NCI-H146 treated with DMSO at 0.1 percent for 48 hours (cell line): ENCODE measurements at regions not wholly inside any gene's neighbourhood (a gene's known extent, or its start where the extent isn't known, plus 50 kb on each side); places are given as distances from the start of the nearest gene placed in this dataset.

Source experiments
- DNase-seq: peaks from one replicate; lab custom pipeline; 2025; ENCODE audit not compliant: unreplicated experiment; lab: John Stamatoyannopoulos, UW

DNA sequence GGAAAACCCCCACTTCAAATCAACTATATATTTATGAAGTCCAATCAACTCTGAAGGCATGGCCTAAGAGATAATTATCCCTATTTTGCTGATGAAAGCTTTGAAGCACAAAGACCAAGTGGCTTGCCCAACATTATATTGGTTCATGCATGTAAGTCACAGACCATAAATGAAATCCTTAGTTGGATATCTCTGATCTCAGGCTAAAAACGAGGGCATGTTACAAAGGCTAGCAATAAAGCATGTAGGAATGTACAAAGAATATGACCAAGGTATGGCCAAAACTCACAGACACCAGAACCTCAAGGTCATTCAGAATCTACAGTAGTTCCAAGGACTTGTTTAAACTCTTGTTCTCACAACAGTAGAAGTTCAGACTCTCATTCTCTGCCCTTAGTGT is 100.2 kb upstream of the SESN3 start:
- no peak for DNase-seq

DNA sequence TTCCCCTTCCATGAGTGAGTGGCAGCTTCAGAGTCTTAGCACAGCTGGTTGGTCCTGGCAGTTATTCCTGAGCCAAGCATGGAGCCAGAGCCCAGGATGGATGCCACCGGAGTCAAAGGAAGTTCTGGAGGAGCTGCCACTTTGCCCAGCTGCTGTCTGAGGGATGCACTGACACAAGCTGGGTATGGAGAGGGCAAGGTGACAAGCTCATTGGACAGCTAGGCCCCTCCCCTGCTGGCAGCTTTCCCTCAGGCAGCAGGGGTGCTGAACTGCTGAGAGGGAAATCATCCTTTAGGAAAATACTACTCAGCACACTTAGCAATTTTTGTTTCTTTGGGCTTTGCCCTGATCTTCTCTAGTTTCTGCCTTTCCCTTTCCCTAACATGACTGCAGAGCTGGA is 99.3 kb upstream of the SESN3 start:
- no peak for DNase-seq

DNA sequence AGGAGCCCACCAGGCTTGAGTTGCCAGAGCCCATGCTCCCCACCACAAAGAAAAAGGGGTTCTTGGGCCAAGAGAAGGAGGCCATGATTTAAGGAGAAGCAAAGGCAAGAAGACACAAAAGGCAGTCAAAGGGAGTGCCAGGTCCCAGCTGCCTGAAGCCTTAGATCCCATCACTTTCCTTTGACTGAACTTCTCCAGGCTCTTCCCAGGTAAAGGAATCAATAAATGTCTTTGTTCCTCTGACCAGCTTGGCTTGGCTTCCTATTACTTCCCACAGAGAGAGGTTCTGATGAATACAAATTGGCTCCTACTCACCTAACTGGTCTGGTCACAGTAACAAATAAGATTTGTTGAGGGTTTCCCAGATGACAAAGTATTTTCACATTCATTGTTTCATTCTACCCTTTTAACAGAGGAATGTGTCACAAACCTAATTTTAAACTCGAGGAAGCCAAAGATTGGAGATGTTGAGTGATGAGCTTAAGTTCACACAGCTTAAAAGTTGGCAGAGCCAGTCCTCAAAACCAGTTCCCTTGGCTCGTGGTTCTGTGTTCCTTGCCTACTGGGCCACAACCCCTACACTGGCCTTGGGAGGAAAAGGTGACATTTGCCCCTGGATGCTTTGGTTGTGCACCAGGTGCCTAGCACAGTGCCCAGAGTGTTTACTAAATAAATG is 96.4 kb upstream of the SESN3 start:
- DNase-seq, result no peak

DNA sequence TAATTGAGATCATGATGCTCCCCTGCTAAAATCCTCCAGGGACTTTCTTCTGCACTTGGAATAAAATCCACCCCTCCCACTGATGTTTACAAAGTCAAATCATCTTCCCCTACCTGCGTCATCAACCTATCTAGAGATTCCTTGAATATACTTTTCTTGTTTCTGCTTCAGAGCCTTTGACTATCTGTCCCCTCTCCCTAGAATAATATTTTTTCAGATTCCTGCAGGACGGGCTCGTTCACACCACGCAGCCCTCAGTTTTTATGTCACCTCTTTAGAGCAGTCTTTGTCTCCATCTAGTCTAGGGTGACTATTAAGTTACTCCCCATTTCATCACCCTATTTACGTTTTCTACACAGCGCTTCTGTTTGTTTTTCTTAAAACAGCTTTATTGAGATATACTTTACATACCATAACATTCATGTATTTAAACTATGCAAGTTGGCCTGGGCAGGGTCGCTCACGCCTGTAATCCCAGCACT is 94.8 kb upstream of the SESN3 start:
- no peak for DNase-seq

- DNase-seq, result no peak
Measured at GRCh38 chr11:95324826-95325225, 93.8 kb upstream of the SESN3 start.

- DNase-seq, result no peak
Measured at GRCh38 chr11:95322539-95322938, 91.5 kb upstream of the SESN3 start.

DNA sequence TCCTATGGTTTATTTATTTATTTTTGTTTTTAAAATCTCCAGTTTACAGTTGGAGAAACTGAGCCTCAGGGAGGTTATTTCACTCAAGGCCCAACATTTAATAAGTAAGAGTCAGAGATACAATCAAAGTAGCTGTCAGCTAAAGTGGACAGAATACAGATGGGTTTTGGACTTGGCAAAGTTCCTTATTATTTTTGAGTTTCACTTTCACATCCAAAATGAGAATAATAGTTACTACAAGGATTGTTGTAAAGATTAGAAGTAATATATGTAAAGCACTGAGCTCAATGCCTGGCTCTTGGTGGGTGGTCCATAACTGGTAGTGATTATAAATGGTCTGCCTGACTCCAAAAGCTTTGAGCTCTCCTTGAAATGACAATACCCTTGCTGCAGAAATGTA is 87.5 kb upstream of the SESN3 start:
- DNase-seq, result no peak

GRCh38 chr11:95308512-95309035 is 77.6 kb upstream of the SESN3 start:
- DNase-seq, result no peak

GRCh38 chr11:95307286-95307685 is 76.3 kb upstream of the SESN3 start:
- no peak for DNase-seq

- no peak for DNase-seq
Measured at GRCh38 chr11:95306801-95307200, 75.8 kb upstream of the SESN3 start.

DNA sequence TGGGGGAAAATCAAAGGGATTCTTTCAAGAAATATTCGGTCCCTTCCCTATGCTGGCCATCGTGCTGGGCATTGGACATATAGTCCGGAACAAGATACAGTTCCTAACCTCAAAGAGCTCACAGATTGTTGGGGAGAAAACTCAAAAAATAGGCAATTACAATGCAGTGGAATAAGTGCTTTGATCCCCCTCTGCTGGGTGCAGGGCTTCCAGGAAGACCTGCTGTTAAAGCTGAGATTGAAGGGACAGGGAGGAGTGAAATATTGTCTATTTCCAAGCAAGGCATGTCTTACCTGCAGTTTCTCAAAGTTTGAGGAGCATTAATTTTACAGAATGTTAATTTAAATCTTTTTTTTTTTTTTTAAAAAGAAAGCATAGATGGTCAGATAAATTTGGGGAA is 75.1 kb upstream of the SESN3 start:
- no peak for DNase-seq

- DNase-seq, result no peak
Measured at GRCh38 chr11:95305705-95306104, 74.7 kb upstream of the SESN3 start.

DNA sequence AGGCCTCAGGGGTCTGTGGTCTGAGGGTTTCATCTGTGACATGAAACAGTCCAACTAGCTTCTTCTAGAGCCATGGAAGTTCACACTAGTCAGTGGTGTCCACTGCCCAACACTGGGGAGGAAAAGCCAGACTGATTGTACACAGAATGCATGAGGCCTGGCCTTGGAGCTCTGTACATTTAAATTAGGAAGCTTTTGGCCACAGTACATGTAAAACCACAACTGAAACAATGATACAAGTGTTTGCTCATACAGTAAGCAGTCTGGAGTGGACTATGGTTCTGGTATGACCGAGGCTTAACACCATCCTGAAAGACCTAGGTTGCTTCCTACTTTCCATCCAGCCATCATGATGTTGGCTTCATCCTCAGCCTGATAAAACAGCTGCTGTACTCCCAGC is 73.8 kb upstream of the SESN3 start:
- no peak for DNase-seq

- no peak for DNase-seq
Measured at GRCh38 chr11:95302211-95302610, 71.2 kb upstream of the SESN3 start.

- DNase-seq, result no peak
Measured at GRCh38 chr11:95301474-95301873, 70.5 kb upstream of the SESN3 start.

GRCh38 chr11:95299078-95299679 is 68.2 kb upstream of the SESN3 start:
- no peak for DNase-seq

DNA sequence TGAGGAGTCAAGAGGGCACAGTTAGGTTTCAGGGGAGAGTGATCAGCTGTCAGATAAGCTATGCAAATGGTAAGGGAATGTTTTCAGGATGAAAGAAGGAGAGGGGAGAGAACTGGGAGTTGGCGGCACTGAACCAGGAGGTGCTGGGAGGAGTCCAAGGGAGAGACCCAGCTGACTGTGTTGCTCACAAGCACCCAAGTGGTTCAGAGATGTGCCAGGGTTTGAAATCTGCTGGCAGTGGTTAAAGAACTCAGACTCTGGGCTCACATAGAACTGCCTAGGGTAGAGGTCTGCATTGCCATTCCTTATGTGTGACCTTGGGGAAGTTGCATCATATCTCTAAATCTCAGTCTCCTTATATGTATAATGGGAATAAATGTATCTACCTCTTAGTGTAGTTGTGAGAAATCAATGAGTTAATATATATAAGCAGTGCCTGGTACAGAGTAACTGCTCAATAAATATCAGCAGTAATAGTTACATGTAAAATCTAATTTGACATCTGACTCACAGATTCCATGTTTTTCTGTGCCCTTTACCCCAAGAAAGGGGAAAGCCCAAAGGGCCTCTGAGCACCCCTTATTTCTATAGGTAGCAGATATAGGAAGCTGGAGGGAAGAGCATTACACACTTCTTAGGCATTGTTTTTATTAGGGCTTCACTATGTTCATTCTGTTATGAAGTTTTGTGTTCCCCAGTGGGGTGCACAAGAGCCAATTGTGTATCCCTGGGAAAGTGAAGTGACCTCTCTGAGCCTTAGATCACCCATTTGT is 66.9 kb upstream of the SESN3 start:
- DNase-seq, result no peak

GRCh38 chr11:95296621-95297025 is 65.6 kb upstream of the SESN3 start:
- DNase-seq, result no peak

DNA sequence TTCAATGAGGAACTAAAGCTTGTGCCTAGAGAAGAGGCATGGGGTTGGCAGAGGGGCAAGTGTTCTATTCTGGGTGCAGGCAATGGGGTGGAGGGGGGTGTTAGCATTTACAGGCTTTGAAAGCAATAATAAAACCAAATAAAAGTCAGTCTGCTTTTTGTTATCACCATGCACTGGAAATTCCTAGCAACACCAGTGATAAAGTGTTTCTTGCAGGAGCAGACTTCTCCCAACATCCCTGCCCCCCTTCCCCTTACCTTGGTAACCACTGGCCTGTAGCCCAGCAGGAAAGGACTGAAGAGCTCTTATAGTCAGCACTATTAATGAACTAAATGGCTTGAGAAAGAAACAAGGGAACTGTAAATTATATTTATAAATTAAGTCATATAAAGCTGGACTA is 65.2 kb upstream of the SESN3 start:
- no peak for DNase-seq

DNA sequence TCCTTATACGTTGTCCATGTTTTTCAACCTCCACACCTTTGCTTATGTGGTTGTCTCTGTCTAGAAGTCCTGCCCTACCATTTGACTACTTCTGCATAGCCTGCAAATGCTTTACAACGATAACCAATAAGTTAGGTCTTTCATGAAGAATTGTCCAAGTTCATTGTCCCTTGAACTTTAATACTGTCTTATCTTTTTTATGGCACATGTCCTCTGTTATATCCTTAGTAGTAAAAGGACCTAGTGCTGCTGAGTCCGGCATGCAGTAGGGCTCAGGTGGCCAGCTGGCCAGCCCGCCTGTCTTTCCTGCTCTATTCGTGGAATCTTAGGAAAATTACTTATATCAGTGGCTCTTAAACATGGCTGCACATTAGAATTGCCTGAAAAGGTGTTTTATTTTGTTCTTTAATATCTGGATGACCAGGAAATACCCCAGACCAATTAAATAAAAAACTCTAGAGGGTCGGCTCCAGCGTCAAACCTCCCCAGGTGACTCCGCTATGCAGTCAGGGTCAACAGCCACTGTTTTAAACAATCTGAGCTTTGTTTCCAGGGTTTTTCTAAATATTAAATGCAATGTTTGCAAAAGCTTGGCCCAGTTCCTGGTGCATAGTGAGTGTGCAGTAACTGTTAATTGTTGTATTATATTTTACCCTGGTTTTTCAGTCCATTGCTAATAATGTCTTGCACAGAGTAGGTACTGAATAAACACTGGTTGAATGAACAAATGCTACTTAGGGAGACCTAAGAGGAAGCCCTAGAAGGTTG is 64.6 kb upstream of the SESN3 start:
- DNase-seq, result no peak

GRCh38 chr11:95294701-95295100 is 63.7 kb upstream of the SESN3 start:
- no peak for DNase-seq
